ENCODE measurements at regions not wholly inside any gene's neighbourhood (a gene's known extent, or its start where the extent isn't known, plus 50 kb on each side); places are given as distances from the start of the nearest gene placed in this dataset.

DNA sequence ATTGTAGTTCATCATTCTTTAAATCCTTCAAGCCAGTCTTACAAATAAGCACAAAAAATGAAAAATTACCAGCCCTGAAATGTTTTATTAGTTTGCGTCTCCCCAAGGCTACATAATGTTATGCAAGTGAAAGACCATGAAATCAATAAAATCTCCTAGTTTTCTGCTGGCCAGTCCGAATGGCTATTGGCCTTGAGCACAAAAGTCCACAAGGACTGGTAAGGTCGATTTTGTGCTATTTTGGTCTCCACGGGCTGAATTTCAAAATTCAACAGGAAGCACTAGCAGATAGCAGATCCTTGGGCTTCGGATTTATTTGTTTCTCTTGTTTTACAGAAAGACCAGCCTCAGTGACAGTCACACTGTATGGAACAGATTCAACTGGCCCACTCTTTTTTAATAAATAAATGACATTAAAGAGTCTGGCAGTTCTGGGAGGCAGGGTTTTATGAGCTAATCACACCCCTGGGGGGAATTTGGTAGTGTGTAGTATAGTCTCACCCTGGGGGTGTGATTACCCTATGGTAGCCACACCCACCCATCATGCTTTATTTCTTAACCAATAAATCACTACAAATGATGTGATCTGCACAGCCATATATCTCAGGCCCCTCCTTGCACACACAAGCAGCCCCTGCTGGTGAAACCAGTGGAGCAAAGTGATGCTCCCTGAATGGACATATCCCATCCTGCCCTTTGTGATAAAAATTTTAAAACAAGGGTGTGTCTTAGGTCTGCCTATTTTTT is 51.1 kb upstream of the TMEM33 start:
- DNase-seq, result no peak

DNA sequence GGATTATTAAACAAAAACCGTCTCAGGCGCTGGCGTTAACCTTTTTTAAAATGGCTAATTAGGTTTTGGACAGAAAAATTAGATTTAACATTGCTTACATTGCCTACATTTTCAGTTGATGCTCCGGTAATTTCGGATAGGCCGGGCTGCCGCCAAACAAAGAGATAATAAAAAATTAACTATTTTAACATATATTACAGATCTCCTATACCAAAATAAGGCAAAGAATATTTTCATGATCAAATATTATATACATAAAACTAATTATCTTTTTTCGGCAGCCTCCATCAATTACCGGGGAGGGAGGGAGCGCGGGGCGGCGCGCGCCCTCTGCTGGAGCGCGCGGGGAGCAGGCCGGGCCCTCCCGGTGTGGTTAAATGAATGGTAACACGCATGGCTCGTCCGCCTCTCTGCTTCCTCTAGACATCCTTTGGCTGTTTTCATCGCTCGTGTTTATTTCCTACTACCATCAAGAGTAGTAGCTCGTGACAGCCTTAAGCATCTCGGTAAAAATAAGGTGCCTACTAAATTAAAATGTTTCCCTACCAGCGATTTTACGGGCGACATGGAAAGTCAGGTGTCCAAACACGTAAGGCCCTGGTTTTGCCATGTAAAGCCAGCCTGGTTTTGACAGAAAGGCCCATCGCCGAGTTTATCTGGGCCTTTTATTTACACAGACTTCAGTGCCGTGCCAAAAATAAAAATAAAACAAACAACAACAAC is 52.4 kb upstream of the TMEM33 start:
- DNase-seq, result peak; percentile 71

DNA sequence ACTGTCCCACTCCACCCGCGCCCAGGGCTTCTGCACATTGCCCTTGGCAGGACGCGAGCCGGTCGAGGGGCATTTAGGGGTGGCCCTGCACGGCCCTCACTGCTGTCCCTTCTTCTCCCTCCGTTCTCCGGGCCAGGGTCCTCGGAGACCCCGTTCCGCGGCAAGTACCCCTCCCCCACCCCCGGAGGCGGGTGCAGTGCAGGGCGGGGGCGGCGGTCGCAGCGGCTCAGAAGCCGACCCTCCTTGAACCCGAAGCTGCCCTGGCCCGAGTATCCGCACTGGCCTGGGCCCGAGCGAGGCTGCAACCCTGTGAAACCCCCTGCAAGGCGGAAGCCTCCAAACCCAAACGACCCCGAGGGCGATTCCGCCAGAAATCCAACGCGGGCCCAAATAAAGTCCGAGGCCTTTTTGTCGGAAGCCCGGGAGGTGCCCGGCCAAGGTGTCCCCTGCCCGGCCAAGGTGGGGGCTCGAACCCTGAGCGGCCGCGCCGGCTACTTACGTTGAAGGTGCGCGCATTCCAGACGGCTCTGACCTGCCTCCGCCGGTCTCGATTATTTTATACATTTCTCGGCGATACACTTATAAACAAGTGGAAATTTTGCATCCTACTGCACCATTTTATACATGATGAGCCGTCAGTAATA is 53.1 kb upstream of the TMEM33 start:
- no peak for DNase-seq

DNA sequence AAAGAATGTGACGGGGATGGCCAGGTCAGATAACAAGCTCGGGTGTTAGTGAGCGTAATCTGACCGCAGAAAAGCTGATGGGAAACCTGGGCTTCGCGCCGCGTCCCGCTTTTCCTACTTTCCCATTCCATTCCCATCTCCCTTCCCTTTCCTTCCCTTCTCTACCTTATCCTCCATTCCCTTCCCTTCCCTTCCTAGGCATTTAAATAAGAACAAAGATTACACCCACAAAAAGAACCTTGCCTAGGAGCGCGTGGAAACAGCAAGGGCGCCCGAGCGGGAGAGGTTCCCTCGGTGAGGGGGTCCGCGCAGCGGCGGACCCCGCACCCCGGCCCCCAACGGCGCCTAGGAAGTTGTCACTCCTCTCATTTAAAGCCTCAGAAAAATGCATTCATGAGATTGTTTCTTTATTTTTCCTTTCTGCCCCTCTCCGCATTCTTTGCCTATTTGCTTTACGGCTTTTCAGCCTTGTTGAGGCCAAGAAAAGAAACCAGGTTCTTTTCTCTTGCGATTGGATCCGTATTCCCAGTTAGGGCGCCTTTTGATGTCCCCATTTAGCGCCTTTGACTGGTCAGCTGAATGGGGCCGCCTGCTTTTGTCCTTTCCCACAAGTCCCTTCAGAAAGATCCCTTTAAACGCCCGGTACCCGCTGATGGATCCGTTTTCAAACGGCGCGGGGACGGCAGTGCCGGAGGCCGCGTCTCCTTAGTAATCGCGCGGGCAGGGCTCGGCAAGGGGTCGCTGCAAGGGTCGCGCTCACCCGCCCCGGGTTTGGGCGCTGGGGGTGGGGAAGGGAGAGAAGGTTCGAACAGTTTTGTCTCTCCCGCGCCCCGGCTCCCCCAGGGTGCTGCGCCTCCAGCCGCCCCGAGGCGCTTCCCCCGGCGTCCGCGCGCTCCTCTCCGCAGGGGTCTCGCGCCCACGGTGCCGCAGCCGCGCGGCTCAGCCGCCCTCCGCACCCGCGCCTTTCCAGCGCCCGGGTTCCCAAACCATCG is 54.1 kb upstream of the TMEM33 start:
- no peak for DNase-seq

DNA sequence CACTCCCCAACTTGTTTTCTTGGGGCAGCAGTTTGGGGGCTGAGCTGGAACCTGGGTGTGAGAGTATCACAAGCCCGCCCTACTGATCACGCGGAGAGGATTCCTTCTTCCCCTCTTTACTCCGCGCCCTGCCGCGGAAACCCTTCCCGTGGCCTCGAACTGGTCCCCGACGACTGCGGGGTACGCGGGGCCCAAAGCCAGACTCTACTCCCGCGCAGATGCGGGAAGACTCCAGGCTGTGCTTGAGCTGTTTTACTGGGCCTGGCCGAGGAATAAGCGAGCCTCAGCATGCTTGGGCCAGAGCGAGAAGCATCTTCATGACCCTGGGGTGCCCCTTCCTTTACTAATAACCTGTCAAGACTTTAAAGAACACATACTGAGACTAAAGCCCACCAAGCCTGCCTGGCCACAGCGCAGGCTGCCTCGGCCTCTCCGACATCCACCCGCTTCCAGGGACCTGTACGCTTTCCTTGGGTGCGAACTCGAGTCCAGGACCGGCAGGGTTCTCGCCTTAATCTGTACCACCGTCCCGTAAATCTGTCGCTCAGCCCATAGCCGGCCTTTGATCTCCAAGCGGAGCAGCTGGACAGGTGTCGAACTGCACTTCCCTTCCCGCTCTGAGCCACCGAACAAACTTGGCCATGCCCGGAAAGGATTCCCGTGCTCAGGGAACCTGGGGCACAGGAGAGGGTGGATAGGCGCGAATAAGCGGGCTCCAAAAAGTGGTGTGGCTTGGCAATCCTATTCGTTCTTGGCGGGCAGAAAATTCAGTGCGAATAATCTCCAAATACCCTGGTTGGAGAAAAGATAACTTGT is 55.0 kb upstream of the TMEM33 start:
- DNase-seq, result no peak

DNA sequence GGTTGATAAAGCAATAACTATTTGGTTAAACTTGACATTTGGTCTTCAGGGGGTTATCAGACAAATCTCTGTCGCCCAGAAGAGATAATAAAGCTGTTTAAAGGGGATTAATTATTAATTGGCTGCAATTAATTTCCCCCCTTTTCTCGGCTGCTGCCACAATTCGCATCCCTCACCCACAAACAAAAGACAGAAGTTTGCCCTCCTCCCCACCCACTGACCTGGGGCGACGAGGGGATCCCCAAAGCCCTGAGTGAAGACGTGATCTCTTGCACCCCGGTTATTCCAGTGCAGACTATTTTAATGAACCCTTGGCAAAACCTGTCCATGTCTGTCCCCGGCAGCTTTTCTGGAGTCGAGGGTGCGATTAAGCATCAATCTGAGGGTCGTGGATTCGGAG is 55.7 kb upstream of the TMEM33 start:
- DNase-seq, result no peak

DNA sequence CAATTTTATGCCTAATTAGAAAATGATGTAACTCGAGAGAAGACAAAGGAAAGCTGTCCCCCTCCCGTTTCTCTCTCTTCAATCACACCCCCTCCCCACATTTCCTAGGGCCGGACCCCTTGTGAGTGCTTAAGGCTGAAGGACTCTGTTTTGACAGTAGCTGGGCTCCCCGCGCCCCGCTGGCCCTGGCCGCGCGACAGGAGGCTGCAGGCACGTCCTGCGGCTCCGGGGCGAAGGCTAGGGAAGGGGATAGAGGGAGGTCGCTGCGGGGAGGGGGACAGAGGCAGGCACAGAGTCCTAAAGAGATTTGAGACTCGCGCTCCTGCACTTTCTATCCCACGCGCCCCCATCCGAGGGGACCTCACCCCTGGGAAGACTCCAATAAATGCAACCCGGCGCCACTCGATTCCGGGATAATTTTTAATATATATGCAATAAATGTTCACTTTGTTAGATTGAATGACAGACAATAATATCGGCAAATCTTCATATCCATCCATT is 56.2 kb upstream of the TMEM33 start:
- DNase-seq, result no peak

DNA sequence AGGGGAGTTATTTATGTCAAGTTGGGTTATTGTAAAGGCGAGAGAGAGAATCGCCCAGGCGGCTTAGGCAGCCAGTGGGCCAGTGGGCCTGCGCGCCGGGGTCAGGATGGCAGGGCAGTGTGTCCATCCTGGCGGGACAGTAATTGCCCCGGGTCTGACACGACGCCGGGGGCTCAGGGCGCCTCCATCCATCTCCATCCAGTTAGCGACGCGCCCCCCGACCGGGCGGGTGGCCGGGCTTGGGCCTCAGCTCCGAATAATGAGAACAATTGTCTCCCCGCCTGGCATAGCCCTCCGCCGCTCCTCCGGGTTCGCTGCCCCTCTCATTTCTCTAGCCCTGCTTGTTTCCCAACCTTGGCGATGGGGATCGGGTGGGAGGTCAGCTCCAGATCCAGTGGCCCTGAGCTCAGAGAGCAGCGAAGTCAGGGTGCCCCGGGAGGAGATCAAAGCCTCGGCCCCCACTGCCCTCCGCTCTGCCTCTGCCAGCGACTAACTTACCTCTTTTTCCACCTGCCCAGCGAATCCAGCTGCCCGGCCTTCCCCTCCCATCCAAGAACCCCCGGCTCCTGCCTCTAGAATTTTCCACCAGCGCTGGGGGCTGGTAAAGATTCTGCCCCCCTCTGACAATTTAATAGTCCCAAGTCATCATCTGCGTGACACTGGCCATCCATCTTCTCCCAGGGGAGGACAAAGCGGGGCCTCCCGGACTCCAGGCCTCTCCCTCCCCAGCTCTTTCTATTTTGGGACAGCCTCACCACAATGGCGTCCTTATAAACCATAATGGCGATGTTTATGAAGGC is 56.9 kb upstream of the TMEM33 start:
- no peak for DNase-seq

DNA sequence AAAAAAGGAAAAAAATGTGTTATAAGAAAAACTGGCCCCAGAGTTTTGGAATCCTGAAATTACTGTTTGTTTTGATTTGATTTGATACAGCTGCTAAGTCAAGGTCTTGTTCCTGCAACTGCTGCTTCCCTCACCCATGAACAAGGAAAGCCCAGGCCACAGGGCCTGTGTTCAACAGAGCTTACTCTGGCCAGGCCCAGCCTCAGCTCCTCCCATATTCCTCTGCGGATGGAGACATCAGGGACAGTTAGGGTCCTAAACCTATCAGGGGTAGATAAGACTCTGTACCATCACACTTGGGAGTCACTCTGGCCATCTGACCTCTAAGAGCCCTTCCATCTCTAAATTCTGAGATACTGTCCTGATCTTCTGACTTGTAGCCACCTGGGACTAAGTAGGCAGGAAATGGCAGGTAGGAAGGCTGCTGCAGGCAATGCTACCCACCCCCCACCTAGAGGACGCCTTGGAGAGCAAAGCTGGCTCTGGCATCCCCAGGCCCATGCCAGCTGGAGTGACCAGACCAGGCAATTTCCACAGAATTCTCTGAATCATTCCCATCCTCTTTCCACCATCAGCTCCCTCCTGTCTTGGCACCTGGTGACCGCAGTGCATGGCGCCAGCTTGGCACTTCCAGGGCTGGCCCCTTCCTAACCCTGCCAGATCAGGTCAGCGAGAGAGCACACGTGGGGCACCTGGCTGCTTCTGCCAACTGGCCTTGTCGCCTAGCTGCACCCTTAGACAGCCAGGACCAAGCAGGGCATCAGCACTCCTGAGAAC is 58.0 kb upstream of the TMEM33 start:
- no peak for DNase-seq

DNA sequence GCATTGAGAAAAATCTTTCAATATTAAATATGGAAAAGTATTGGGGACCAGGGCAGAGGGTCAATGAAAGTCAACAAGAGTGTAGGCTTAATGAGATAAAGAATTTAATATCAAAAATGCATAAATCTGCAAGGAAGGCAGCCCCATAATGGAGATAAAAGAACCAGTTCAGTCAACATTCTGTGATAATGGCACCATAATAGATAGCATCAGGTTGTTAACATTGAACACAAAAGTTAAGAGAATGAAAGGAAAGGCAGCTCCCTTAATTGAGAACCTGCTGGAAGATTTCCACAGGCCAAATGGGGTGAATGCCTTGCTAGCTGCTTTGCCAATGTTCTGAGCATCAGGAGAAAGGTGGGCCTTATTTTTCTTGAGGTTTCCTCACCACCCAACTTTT is 60.4 kb upstream of the TMEM33 start:
- DNase-seq, result no peak

DNA sequence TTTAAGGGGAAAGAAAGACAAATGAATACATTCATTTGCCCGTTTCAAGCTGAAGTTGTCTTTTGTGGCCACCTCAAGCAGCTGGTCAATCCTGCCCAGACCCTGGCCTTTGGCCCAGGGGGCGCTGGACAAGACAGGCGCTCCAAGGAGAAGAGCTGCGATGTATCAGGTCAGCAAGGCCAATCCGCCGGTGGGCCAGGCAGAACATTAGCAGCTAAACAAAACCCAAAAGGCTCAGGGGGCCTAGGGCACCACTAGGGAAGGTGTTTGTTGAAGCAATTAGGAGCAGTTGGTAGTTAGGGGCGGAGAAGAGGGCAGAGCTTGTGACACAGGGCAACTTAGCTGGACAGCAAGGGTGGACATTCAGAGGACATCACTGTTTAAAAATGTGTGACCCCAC is 60.8 kb upstream of the TMEM33 start:
- DNase-seq, result no peak

DNA sequence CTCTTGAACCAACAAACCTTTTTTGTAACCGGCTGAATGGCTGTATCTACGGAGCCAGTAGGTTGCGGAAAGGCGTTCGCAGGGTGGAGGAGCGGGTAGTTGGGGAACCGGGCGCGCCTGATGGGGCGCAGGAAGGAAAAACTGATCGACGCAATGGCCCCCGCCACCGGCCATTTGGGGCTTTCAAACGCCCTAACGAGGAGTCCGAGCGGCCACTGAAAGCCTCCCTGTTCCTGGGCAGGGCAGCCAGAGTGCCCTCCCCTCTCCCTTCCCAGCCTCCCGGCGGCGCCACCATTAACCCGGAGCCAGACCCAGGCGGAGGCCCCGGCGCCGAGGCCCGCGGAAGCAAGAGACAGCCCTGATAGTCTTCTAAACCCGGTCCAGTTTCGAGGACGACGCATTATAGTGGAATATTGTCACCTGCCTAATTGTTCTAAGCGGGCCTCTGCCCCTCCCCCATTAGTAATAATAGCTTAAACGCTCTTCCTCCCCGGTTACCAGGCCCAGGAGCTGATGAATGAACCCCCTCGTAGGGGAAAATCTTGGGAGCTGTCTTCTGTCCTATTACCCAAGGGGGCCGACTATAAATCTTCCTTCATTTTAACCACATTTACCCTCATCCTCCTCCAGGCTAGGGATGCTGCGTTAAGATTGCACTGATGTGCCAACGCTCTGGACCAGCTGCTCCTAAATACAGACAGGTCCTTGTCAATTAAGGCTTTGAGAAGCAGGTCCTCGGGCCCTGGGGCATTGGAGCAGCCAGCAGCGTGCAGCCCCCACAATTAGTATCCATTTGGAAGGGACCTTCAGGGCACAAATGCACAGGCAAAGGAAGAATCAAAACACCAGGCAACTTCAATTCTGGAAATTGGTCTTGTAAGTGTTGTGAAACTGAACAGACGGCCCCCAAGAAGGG is 61.6 kb upstream of the TMEM33 start:
- DNase-seq, result no peak

DNA sequence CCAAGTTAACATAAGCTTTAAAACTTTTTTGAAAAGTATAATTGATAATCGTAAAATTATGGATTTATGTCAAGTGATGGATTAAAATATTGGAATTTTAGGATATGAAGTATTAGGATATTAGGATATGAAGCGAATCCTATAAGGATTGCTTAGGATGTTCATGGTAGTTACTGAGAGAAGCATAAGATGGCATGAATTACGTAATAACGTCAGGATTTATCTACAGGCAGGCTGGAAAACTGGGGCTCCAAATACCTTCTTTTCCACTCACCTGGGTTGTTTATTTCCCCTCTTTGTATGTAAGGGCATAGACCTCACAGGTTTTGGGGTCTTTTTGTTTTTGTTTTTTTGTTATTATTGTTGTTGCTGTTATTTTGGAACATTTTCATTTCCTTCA is 65.2 kb upstream of the TMEM33 start:
- DNase-seq, result no peak

DNA sequence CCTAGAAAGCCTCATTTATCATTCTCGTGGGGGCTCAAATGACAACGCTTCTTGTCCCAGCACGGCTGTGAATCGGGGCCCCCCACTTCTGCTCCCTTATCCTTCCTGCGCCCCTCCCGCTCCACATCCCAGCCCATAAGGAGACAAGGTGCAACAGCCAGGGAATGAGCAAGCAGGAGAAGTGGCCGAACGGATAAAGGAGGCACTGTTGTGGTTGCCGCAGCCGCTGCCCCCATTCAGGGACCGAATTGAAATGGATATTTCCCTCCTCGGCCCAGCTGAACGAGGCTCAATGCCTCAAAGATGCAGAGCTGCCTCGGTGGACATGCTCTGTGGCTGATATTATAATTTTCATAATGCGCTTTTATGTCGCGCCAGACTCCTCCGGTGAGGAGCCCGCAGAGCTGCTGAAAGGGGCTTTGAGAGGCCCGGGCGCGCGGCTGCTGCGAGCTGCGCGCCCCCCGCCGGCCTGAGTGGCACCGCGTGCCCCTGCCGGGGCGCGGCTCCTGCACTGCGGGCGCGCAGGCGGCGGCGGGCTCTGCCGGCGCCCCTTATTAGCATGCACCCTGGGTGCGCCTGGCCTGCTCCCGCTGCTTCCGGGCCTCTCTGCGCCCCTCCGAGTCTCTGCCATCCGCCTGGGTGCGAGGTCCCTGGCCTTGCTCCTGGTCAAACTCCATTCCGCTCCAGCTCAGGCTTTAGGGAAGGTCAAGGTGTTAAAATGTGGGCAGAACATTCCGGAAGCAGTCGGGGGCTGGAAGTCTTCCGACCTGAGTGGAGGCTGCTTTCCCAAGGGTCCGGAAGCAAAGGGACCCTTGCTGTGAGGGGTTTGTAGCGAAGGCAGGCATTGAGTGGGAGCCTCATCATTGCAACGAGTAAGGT is 68.2 kb upstream of the TMEM33 start:
- no peak for DNase-seq

DNA sequence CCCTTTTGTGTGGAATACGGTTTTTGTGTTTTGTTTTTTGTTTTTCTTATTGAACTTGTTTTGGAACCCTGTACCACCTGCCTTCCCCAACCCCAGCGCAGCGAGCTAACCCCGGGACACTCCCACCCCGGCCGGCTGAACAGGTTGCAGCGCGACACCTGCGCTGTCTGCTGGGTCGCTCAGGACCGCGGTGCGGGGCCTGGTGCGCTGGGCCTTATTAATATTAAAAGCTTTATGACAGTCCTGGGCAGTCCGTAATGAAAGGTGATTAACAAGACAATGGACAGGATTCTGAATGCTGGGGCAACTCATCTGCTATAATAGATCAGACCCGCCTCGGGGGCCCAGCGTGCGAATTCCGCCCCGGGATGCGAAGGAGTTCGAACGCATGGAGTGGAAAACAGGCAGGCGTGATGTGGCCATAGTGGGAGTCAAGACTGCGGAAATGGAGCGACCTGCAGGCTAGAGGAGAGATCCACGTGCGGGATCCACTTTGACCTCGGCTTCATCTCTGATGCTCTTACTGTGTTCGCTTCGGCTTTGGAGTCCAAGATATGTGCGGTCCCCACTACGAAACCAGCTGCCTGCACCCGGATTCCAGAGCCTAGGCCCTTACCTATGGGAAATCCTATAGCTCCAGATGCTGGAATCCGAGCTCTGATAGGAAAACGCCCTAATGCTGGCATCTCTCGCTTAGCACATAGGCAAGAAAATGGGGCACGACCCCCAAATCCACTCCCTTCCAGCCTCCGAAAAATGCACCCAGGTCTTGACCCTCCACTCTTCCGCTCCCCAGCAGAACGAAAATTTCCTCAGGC is 69.0 kb upstream of the TMEM33 start:
- no peak for DNase-seq

DNA sequence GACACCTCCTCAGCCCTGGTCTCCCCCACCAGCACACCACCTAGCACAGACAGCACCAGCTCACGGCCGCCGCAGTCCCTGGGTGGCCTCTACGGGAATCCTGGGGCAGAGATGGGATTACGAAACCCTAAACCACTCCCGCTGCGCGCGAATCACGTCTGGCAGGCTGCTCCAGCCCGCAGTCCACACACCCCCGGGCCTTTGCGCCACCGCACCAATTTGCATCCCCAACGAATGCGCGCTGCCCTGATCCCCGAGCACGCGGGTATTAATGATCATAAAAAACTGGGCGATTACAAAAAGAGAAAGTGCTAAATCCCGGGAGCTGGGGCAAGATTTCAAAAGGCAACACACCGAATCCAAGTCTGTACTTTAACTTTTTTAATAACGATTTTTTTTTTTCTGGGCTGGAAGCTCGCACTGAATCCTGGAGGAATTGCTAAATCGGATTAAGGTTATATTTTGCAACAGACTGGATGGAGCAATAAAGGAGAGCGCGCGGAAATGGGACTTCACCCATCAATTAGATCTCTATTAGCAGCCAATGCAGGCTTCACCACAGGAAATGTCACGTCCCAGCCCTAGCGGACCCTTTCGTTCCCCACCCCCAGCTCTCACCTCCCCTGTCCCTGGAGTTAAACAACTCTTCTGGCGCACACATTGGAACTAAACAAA is 69.8 kb upstream of the TMEM33 start:
- no peak for DNase-seq
